Endothelial cell of umbilical vein (primary cell): ENCODE measurements at regions not wholly inside any gene's neighbourhood (a gene's known extent, or its start where the extent isn't known, plus 50 kb on each side); places are given as distances from the start of the nearest gene placed in this dataset.

Experiments
- BruUV-seq: library from RNA; stranded (reverse); fragments of 400-500 nt; replicated peaks from 2 replicates; lab custom pipeline; 2021; lab: Mats Ljungman, UMichigan
- CTCF ChIA-PET: fragments of 300-600, 350-600 bp; sonication (Branson Sonifier 250); formaldehyde crosslinking; loops from one replicate; lab custom pipeline; 2021; ENCODE audit warnings: antibody characterized with exemption, inconsistent platforms; lab: Charles Lee
- POLR2A ChIA-PET: fragments of 300-600, 350-600 bp; sonication (Branson Sonifier 250); formaldehyde crosslinking; loops from one replicate; lab custom pipeline; 2021; ENCODE audit warnings: antibody characterized with exemption, inconsistent platforms; lab: Charles Lee
- DNase-seq: peaks from one replicate; pipeline ENCODE4 v3.0.0-alpha.2; 2011; ENCODE audit warnings: low read depth, low spot score
- FAIRE-seq: peaks from 2 replicates; lab custom pipeline; 2011; peaks lifted over from hg19 to GRCh38; lab: Jason Lieb, UNC
- H2AFZ ChIP-seq: 2 replicates; pipeline ENCODE4 v1.6.0; 2012; ENCODE audit warnings: low read depth, low read length, control low read depth, inconsistent platforms
- H3K27ac ChIP-seq: 2 replicates; pipeline ENCODE4 v1.5.1; 2011; ENCODE audit warnings: low read depth, mild to moderate bottlenecking, control low read depth, low read length, moderate library complexity; ENCODE audit not compliant: insufficient read depth
- H3K27me3 ChIP-seq, 2 experiments: 2 replicates each; pipeline versions ENCODE4 v1.6.0 to v1.6.1; 2011; ENCODE audit warnings: low read length in 2 of 2, mixed read lengths in 1 of 2; ENCODE audit not compliant: control insufficient read depth in 2 of 2, insufficient read depth in 2 of 2
- H3K36me3 ChIP-seq, 2 experiments: 2 replicates in 1 of 2; 3 replicates in 1 of 2; pipeline ENCODE4 v1.5.1; 2011; ENCODE audit warnings: low read length in 2 of 2, mild to moderate bottlenecking in 1 of 2, moderate library complexity in 1 of 2; ENCODE audit not compliant: control insufficient read depth in 2 of 2, insufficient read depth in 2 of 2; ENCODE audit errors: extremely low read depth in 1 of 2
- H3K4me1 ChIP-seq: 3 replicates; pipeline ENCODE4 v1.5.1; 2011; ENCODE audit warnings: mild to moderate bottlenecking, low read length; ENCODE audit not compliant: control insufficient read depth, insufficient read depth; ENCODE audit errors: extremely low read depth
- H3K4me2 ChIP-seq: 2 replicates; pipeline ENCODE4 v1.6.1; 2011; ENCODE audit warnings: low read length, control low read depth, mixed read lengths; ENCODE audit not compliant: insufficient read depth
- H3K4me3 ChIP-seq, 3 experiments: fragments of 200-600 bp in 1 of 3; sonication (generic), shearing (Covaris generic) in 1 of 3; replicated peaks in 1 of 3; 2 replicates each; pipeline ENCODE4 v1.5.1; 2011 to 2016; ENCODE audit warnings: control low read depth in 3 of 3, low read length in 3 of 3, mild to moderate bottlenecking in 2 of 3, inconsistent platforms in 1 of 3, low read depth in 1 of 3, moderate library complexity in 1 of 3; ENCODE audit not compliant: insufficient read depth in 1 of 3
- H3K79me2 ChIP-seq: 2 replicates; pipeline ENCODE4 v1.6.0; 2012; ENCODE audit warnings: low read length, inconsistent platforms; ENCODE audit not compliant: control insufficient read depth, insufficient read depth
- H3K9ac ChIP-seq: replicated peaks from 2 replicates; pipeline ENCODE3; 2011; ENCODE audit warnings: low read length, control low read depth; ENCODE audit not compliant: insufficient read depth; ENCODE audit errors: extremely low read depth
- H3K9me1 ChIP-seq: replicated peaks from 3 replicates; pipeline ENCODE4 v1.6.0; 2011; ENCODE audit warnings: mild to moderate bottlenecking, low read length; ENCODE audit not compliant: control insufficient read depth, insufficient read depth; ENCODE audit errors: extremely low read depth
- H3K9me3 ChIP-seq: replicated peaks from 2 replicates; pipeline ENCODE4 v1.5.1; 2012; ENCODE audit warnings: low read length, inconsistent platforms; ENCODE audit not compliant: control insufficient read depth, insufficient read depth
- H4K20me1 ChIP-seq: replicated peaks from 2 replicates; pipeline ENCODE3; 2011; ENCODE audit warnings: mild to moderate bottlenecking, low read length; ENCODE audit not compliant: control insufficient read depth, insufficient read depth; ENCODE audit errors: extremely low read depth
- EZH2 ChIP-seq: IDR thresholded peaks from 2 replicates; pipeline ENCODE4 v1.6.1; 2012; ENCODE audit warnings: borderline replicate concordance, low read depth, mild to moderate bottlenecking, moderate library complexity, low read length, inconsistent platforms; ENCODE audit not compliant: severe bottlenecking
- FOS ChIP-seq: IDR thresholded peaks from 2 replicates; pipeline ENCODE4 v1.6.1; 2011; ENCODE audit warnings: mild to moderate bottlenecking, low read length, moderate library complexity, borderline replicate concordance; ENCODE audit not compliant: insufficient read depth
- GATA2 ChIP-seq: IDR thresholded peaks from 2 replicates; pipeline ENCODE4 v1.7.0; 2011; ENCODE audit warnings: low read depth, mild to moderate bottlenecking, moderate library complexity, mixed read lengths, low read length; ENCODE audit not compliant: insufficient read length, insufficient read depth
- JUN ChIP-seq: IDR thresholded peaks from 2 replicates; pipeline ENCODE4 v1.6.1; 2011; ENCODE audit warnings: borderline replicate concordance, low read depth; ENCODE audit not compliant: insufficient read length, insufficient read depth
- MYC ChIP-seq: IDR thresholded peaks from one replicate; pipeline ENCODE4 v1.6.1; 2011; ENCODE audit warnings: mild to moderate bottlenecking, low read depth, low read length
- POLR2A ChIP-seq: IDR thresholded peaks from 2 replicates; pipeline ENCODE4 v1.6.1; 2012; ENCODE audit warnings: low read depth, mild to moderate bottlenecking, control low read depth, low read length
- POLR2AphosphoS5 ChIP-seq: IDR thresholded peaks from 2 replicates; pipeline ENCODE4 v1.6.1; 2012; ENCODE audit warnings: low read depth, mild to moderate bottlenecking, control low read depth, low read length, moderate library complexity; ENCODE audit not compliant: insufficient read depth
- dilution Hi-C: fragments of 300-500 bp; cut with MboI; formaldehyde crosslinking; loops from one replicate; pipeline ENCODE4 v1.15.0; 2019; ENCODE audit warnings: low sequenced_read_pairs; ENCODE audit not compliant: extremely low pct_ligation_motif_present
- intact Hi-C: fragments of 100-400 bp; cut with micrococcal nuclease; formaldehyde crosslinking; loops from one replicate; pipeline ENCODE4 v1.10.0; 2022
- TF ChIP-seq, protein P1 (sequence below): IDR thresholded peaks from 2 replicates; pipeline ENCODE4 v1.6.1; 2011; ENCODE audit not compliant: insufficient read depth, insufficient read length
- TF ChIP-seq, protein P2 (sequence below), 2 donors: IDR thresholded peaks; 1 replicate in 1 of 2; 2 replicates in 1 of 2; pipeline ENCODE4 v1.5.1; 2011; ENCODE audit warnings: low read length in 2 of 2, mild to moderate bottlenecking in 2 of 2, moderate library complexity in 2 of 2, control low read depth in 1 of 2, inconsistent platforms in 1 of 2, low read depth in 1 of 2; ENCODE audit not compliant: insufficient read depth in 1 of 2; ENCODE audit errors: extremely low read depth in 1 of 2

DNA sequence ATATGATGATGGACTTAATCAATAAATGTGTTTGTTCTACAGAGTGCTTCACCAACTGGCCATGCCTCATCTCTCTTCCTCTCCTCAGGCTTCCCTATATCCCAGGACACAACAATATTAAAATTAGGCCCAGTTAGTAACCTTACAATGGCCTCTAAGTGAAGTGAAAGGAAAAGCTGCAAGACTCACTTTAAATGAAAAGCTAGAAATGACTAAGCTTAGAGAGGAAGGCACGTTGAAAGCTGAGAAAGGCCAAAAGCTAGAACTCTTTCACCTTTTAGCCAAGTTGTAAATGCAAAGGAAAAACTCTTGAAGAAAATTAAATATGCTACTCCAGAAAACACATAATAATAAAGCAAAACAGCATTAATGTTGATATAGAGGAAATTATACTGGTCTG, 1010.3 kb downstream of the NAALADL2 start:
- intact Hi-C loops: no loop called here
- ChIA-PET CTCF (interaction anchor here (1.2 to 1.6 kb wide), 3 partner anchors 10 to 561 kb away, joined by 3 to 4 read pairs (median 3); no protein-coding TSS in a partner anchor), POLR2A (no interaction called here)
- Histone ChIP-seq H3K36me3 (no peaks in the 10 kb centered on the region), H3K79me2 (no peaks in the 10 kb centered on the region), H3K9ac (no peak overlapping the region), H4K20me1 (no peaks in the 10 kb centered on the region), H3K27ac (no peak overlapping the region), H2AFZ (no peak overlapping the region), H3K27me3 (no peaks in the 10 kb centered on the region), H3K4me3 (no peak overlapping the region), H3K9me1 (no peaks in the 10 kb centered on the region), H3K4me1 (no peaks in the 10 kb centered on the region), H3K9me3 (no peaks in the 10 kb centered on the region), H3K4me2 (no peak overlapping the region)
- FAIRE-seq (no peak), DNase-seq (no peak)
- BruUV-seq: no TSS peak
- dilution Hi-C loops: no loop called here
- no peak for TF ChIP-seq GATA2
- no peak for TF ChIP-seq FOS
- TF ChIP-seq, protein P1, sequence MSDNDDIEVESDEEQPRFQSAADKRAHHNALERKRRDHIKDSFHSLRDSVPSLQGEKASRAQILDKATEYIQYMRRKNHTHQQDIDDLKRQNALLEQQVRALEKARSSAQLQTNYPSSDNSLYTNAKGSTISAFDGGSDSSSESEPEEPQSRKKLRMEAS: no peak
- TF ChIP-seq MYC: no peak
- no peak for TF ChIP-seq POLR2AphosphoS5
- TF ChIP-seq, protein P2, sequence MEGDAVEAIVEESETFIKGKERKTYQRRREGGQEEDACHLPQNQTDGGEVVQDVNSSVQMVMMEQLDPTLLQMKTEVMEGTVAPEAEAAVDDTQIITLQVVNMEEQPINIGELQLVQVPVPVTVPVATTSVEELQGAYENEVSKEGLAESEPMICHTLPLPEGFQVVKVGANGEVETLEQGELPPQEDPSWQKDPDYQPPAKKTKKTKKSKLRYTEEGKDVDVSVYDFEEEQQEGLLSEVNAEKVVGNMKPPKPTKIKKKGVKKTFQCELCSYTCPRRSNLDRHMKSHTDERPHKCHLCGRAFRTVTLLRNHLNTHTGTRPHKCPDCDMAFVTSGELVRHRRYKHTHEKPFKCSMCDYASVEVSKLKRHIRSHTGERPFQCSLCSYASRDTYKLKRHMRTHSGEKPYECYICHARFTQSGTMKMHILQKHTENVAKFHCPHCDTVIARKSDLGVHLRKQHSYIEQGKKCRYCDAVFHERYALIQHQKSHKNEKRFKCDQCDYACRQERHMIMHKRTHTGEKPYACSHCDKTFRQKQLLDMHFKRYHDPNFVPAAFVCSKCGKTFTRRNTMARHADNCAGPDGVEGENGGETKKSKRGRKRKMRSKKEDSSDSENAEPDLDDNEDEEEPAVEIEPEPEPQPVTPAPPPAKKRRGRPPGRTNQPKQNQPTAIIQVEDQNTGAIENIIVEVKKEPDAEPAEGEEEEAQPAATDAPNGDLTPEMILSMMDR (IDR thresholded peaks at IDR 0.05; ENCODE audit: extremely low read depth in 1 of 2, insufficient read depth in 1 of 2, low read depth in 1 of 2, low read length in 2 of 2): no peak
- TF ChIP-seq JUN: no peak
- no peak for TF ChIP-seq EZH2
- no peak for TF ChIP-seq POLR2A
